DOHH2 (cell line): ENCODE measurements at regions not wholly inside any gene's neighbourhood (a gene's known extent, or its start where the extent isn't known, plus 50 kb on each side); places are given as distances from the start of the nearest gene placed in this dataset.

ENCODE experiments used
- CTCF ChIP-seq: fragments of 200-600 bp; sonication (generic); IDR thresholded peaks from one replicate; pipeline ENCODE4 v1.5.1; 2014; ENCODE audit warnings: antibody characterized with exemption, mild to moderate bottlenecking, low read depth, low read length; ENCODE audit not compliant: poor library complexity, severe bottlenecking
- EZH2phosphoT487 ChIP-seq: fragments of 200-600 bp; sonication (generic); IDR thresholded peaks from 2 replicates; pipeline ENCODE4 v1.6.1; 2017; ENCODE audit warnings: borderline replicate concordance, mild to moderate bottlenecking, antibody characterized with exemption, low read length, moderate library complexity, mixed read lengths

- TF ChIP-seq CTCF = no peak
- TF ChIP-seq EZH2phosphoT487 = no peak
These were observed 85.9 kb downstream of the SKA1 start for GRCh38 chr18:50460716-50461115.
